A549 (cell line): ENCODE measurements at regions not wholly inside any gene's neighbourhood (a gene's known extent, or its start where the extent isn't known, plus 50 kb on each side); places are given as distances from the start of the nearest gene placed in this dataset.
A peak's percentile ranks its signal among the peaks of the same experiment; 100 is the strongest.

Experiments used
- EHF ChIP-seq: fragments of 250-450 bp; sonication (Bioruptor Pico); IDR thresholded peaks from 2 replicates; pipeline ENCODE4 v1.5.0; 2020; ENCODE audit warnings: mild to moderate bottlenecking
- FOSB ChIP-seq: fragments of 250-450 bp; sonication (Bioruptor Pico); IDR thresholded peaks from 2 replicates; pipeline ENCODE4 v1.5.0; 2020; ENCODE audit warnings: mild to moderate bottlenecking, moderate library complexity
- FOSL2 ChIP-seq, 2 experiments: fragments of 450-650 bp in 1 of 2; fragments of >200 bp in 1 of 2; sonication (Bioruptor Twin) in 1 of 2; formaldehyde crosslinking; IDR thresholded peaks; 2 replicates each; pipeline versions ENCODE4 v1.5.0 to v1.6.1; 2016 to 2020; ENCODE audit warnings: mild to moderate bottlenecking in 1 of 2, moderate library complexity in 1 of 2
- HES2 ChIP-seq: fragments of >200 bp; sonication (Bioruptor Twin); formaldehyde crosslinking; IDR thresholded peaks from 2 replicates; pipeline ENCODE4 v1.6.1; 2016
- HOXB5 ChIP-seq: fragments of 250-450 bp; sonication (Bioruptor Pico); IDR thresholded peaks from 2 replicates; pipeline ENCODE4 v1.5.0; 2020; ENCODE audit warnings: mild to moderate bottlenecking, moderate library complexity
- JUNB ChIP-seq: fragments of >200 bp; sonication (Bioruptor Twin); formaldehyde crosslinking; IDR thresholded peaks from 2 replicates; pipeline ENCODE4 v1.6.1; 2016
- MAFK ChIP-seq: fragments of 450-650 bp; IDR thresholded peaks from 2 replicates; pipeline ENCODE4 v1.6.1; 2014; ENCODE audit not compliant: partially characterized antibody
- MAZ ChIP-seq: fragments of 150-350 bp; IDR thresholded peaks from 2 replicates; pipeline ENCODE4 v1.6.1; 2014; ENCODE audit warnings: antibody characterized with exemption, low read depth, low read length, borderline replicate concordance
- RAD21 ChIP-seq, 2 experiments: fragments of >200 bp in 1 of 2; sonication (Bioruptor Twin) in 1 of 2; formaldehyde crosslinking in 1 of 2; IDR thresholded peaks in 1 of 2; conservative IDR thresholded peaks in 1 of 2; 2 replicates in 1 of 2; 3 replicates in 1 of 2; pipeline ENCODE4 v1.6.1; 2012 to 2018; ENCODE audit warnings: inconsistent platforms in 1 of 2
- RARB ChIP-seq: fragments of 250-450 bp; sonication (Bioruptor Pico); IDR thresholded peaks from 2 replicates; pipeline ENCODE4 v1.8.0; 2021; ENCODE audit warnings: mild to moderate bottlenecking, moderate library complexity
- SREBF2 ChIP-seq: fragments of 450-650 bp; IDR thresholded peaks from 2 replicates; pipeline ENCODE4 v1.6.1; 2014; ENCODE audit warnings: mild to moderate bottlenecking, moderate library complexity
- ZC3H11A ChIP-seq: fragments of 450-650 bp; IDR thresholded peaks from 2 replicates; pipeline ENCODE4 v1.6.1; 2014; ENCODE audit warnings: antibody characterized with exemption, mild to moderate bottlenecking
- ZFP36 ChIP-seq: fragments of 450-650 bp; IDR thresholded peaks from 2 replicates; pipeline ENCODE4 v1.6.1; 2014; ENCODE audit warnings: borderline replicate concordance; ENCODE audit not compliant: partially characterized antibody
- ZSCAN20 ChIP-seq: fragments of 250-450 bp; sonication (Bioruptor Pico); IDR thresholded peaks from 2 replicates; pipeline ENCODE4 v1.8.0; 2022; ENCODE audit warnings: mild to moderate bottlenecking, moderate library complexity

DNA sequence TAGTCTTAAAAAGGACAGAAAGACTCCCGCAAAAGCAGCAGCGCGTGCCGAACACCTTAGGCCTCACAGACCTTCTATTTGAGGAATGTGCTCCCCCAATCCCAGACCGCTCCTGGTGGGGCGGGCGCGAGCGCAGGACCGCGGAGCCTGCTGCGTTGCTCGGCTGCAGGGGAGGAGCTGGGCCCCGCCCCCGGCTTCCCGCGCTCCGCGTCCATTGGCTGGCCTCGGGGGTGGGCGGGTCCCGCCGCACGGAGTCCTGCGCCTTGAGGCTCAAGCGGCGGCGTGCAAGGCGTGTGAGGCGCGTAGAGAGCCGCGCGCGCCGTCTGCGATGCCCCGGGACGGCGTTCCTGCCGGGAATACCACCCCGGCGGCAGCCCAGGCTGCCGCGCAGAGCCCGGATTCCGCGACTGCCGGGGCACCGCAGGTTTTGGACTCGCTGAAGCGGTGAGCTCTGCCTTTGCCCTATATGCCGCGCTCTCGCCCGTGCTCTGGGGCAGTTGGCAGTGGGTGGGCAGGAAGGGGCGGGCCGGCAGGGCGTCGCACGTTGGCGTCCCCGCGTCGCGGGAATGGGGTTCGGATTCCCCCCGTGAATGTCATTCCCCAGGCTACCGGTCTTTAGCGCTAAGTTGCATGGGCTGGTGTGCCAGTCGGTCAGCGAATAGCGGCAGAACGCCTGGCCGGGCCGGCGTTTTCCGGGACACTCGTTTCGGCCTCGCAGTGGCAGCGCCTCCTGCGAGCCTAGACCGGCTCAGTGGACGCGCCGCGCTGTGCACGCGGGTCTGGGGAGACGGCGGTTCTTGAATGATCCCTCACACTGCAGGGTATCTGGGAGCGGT, 49.6 kb upstream of the PAIP2B start (continued):
- no peak for TF ChIP-seq MAZ
- no peak for TF ChIP-seq SREBF2
- no peak for TF ChIP-seq HES2
- TF ChIP-seq ZFP36, result no peak
- no peak for TF ChIP-seq ZC3H11A
- no peak for TF ChIP-seq MAFK
- TF ChIP-seq JUNB, result no peak
- TF ChIP-seq FOSL2 (IDR thresholded peaks at IDR 0.05), result no peak
- TF ChIP-seq FOSL2 (CRISPR knock-in tag; IDR thresholded peaks at IDR 0.05), result no peak
- no peak for TF ChIP-seq EHF (CRISPR knock-in tag)
- TF ChIP-seq HOXB5, result 0 out of 2 replicates have a peak, but pooled peaks have one; percentile 51
- no peak for TF ChIP-seq FOSB (CRISPR knock-in tag)
- TF ChIP-seq RARB (CRISPR knock-in tag), result no peak
- TF ChIP-seq RAD21 (conservative IDR thresholded peaks at IDR 0.05 in 1 of 2, IDR thresholded peaks at IDR 0.05 in 1 of 2), result no peak
- TF ChIP-seq ZSCAN20, result no peak
